Hepatocyte (in vitro differentiated cells): ENCODE measurements at regions not wholly inside any gene's neighbourhood (a gene's known extent, or its start where the extent isn't known, plus 50 kb on each side); places are given as distances from the start of the nearest gene placed in this dataset.
A peak's percentile ranks its signal among the peaks of the same experiment; 100 is the strongest.
"Not testable (repeated sequence)": the region's sequence is repeated elsewhere in the genome, so short reads cannot be mapped to it uniquely, and the experiment has no call there.

Experiments used
- DNase-seq: peaks from one replicate; pipeline ENCODE4 v3.0.0-alpha.2; 2016; ENCODE audit warnings: low spot score
- H2AFZ ChIP-seq: fragments of 200-600 bp; sonication (generic); 2 replicates; pipeline ENCODE4 v1.6.0; 2016; ENCODE audit warnings: antibody characterized with exemption, mild to moderate bottlenecking
- H3K27ac ChIP-seq: fragments of 200-600 bp; sonication (generic); 2 replicates; pipeline ENCODE4 v1.5.1; 2016; ENCODE audit warnings: mild to moderate bottlenecking
- H3K27me3 ChIP-seq: fragments of 200-600 bp; sonication (generic); 2 replicates; pipeline ENCODE4 v1.6.1; 2016
- H3K36me3 ChIP-seq: fragments of 200-600 bp; sonication (generic); replicated peaks from 2 replicates; pipeline ENCODE4 v1.5.1; 2016; ENCODE audit warnings: low read depth; ENCODE audit not compliant: insufficient read depth
- H3K4me1 ChIP-seq: fragments of 200-600 bp; sonication (generic); 2 replicates; pipeline ENCODE4 v1.5.1; 2016; ENCODE audit warnings: mild to moderate bottlenecking, moderate library complexity; ENCODE audit not compliant: insufficient read depth
- H3K4me2 ChIP-seq: fragments of 200-600 bp; sonication (generic); 2 replicates; pipeline ENCODE4 v1.6.0; 2016
- H3K4me3 ChIP-seq: fragments of 200-600 bp; sonication (generic); 2 replicates; pipeline ENCODE4 v1.5.1; 2016; ENCODE audit warnings: mild to moderate bottlenecking
- H3K79me2 ChIP-seq: fragments of 200-600 bp; sonication (generic); 2 replicates; pipeline ENCODE4 v1.6.0; 2017; ENCODE audit warnings: mild to moderate bottlenecking
- H3K9me2 ChIP-seq: fragments of 200-600 bp; sonication (generic); replicated peaks from 2 replicates; pipeline ENCODE4 v1.6.0; 2017; ENCODE audit warnings: mild to moderate bottlenecking; ENCODE audit not compliant: insufficient read depth
- H3K9me3 ChIP-seq: fragments of 200-600 bp; sonication (generic); 2 replicates; pipeline ENCODE4 v1.5.1; 2016; ENCODE audit warnings: low read depth, mild to moderate bottlenecking
- H4K20me1 ChIP-seq: fragments of 200-600 bp; sonication (generic); 2 replicates; pipeline ENCODE4 v1.6.0; 2016; ENCODE audit warnings: mild to moderate bottlenecking; ENCODE audit not compliant: insufficient read depth, poor library complexity, severe bottlenecking
- CTCF ChIP-seq: fragments of 200-600 bp; sonication (generic); IDR thresholded peaks from 2 replicates; pipeline ENCODE4 v1.5.1; 2016; ENCODE audit warnings: antibody characterized with exemption, mild to moderate bottlenecking; ENCODE audit not compliant: poor library complexity
- WGBS: methylation state at CpG from one replicate; pipeline ENCODE4 v1.1.6; 2016; ENCODE audit warnings: low lambda C conversion rate; ENCODE audit errors: missing lambda C conversion rate; 5-methylcytosine and 5-hydroxymethylcytosine counted together

- 22% methylated on average over 8 of the region's 8 CpGs for WGBS
- H3K9me3 ChIP-seq, H3K4me1 ChIP-seq, H3K79me2 ChIP-seq, H2AFZ ChIP-seq, H4K20me1 ChIP-seq, H3K4me3 ChIP-seq, H3K27ac ChIP-seq, H3K27me3 ChIP-seq, H3K36me3 ChIP-seq, H3K9me2 ChIP-seq: not testable (repeated sequence)
- H3K4me2 ChIP-seq: peak overlapping the region; percentile 56
- peak; percentile 78 for TF ChIP-seq CTCF
- DNase-seq: peak; percentile 83
These were observed 67.4 kb upstream of the GPR39 start for GRCh38 chr2:132349092-132349687.

GRCh38 chr2:132351668-132352067 is 64.9 kb upstream of the GPR39 start:
- not testable (repeated sequence) for H3K4me3 ChIP-seq, H3K27me3 ChIP-seq, H3K27ac ChIP-seq, H3K9me3 ChIP-seq, H3K9me2 ChIP-seq, H3K79me2 ChIP-seq, H4K20me1 ChIP-seq, H3K36me3 ChIP-seq, DNase-seq, H3K4me1 ChIP-seq
- 66% methylated on average over 4 of the region's 4 CpGs for WGBS
- Histone ChIP-seq H3K4me2 (peak overlapping the region; percentile 96), H2AFZ (peak overlapping the region; percentile 35)

- not testable (repeated sequence) for H3K79me2 ChIP-seq, H3K9me3 ChIP-seq, H3K4me3 ChIP-seq, H3K4me1 ChIP-seq, H3K36me3 ChIP-seq, H3K27ac ChIP-seq, H4K20me1 ChIP-seq, H3K9me2 ChIP-seq, H3K27me3 ChIP-seq
- H3K4me2 ChIP-seq: peak overlapping the region; percentile 96
- peak overlapping the region; percentile 35 for H2AFZ ChIP-seq
- DNase-seq: peak; percentile 88
- under 1% methylated on average over 43 of the region's 44 CpGs for WGBS
These were observed 64.1 kb upstream of the GPR39 start for GRCh38 chr2:132352481-132353001.

- WGBS: 1% methylated on average over 11 of the region's 32 CpGs
These were observed 63.2 kb upstream of the GPR39 start for GRCh38 chr2:132353380-132353779.

GRCh38 chr2:132360964-132361363 is 55.6 kb upstream of the GPR39 start:
- H3K36me3 ChIP-seq, H3K4me1 ChIP-seq, H3K9me3 ChIP-seq, H2AFZ ChIP-seq, H3K4me2 ChIP-seq, H3K27me3 ChIP-seq, H3K27ac ChIP-seq, H3K9me2 ChIP-seq, DNase-seq, H3K4me3 ChIP-seq, H3K79me2 ChIP-seq, H4K20me1 ChIP-seq: not testable (repeated sequence)
- WGBS: 89% methylated on average over 17 of the region's 19 CpGs

More at GRCh38 chr2:132353380-132353779, 63.2 kb upstream of the GPR39 start:
- H2AFZ ChIP-seq: peak overlapping the region; percentile 81
- H3K4me3 ChIP-seq: peak overlapping the region; percentile 58
- H3K4me2 ChIP-seq: peak overlapping the region; percentile 96
- not testable (repeated sequence) for H3K9me2 ChIP-seq, H3K9me3 ChIP-seq, H3K27me3 ChIP-seq, H4K20me1 ChIP-seq, H3K79me2 ChIP-seq, H3K4me1 ChIP-seq, H3K36me3 ChIP-seq
- DNase-seq: peak; percentile 73
- H3K27ac ChIP-seq: peak overlapping the region; percentile 51

- WGBS: 96% methylated on average over 8 of the region's 16 CpGs
- DNase-seq, H2AFZ ChIP-seq, H3K9me3 ChIP-seq, H4K20me1 ChIP-seq, H3K9me2 ChIP-seq, H3K4me3 ChIP-seq, H3K4me1 ChIP-seq, H3K4me2 ChIP-seq, H3K27me3 ChIP-seq, H3K79me2 ChIP-seq, H3K27ac ChIP-seq, H3K36me3 ChIP-seq: not testable (repeated sequence)
These were observed 55.1 kb upstream of the GPR39 start for GRCh38 chr2:132361498-132361897.

GRCh38 chr2:132363352-132363751 is 53.3 kb upstream of the GPR39 start:
- WGBS: 66% methylated on average over 2 of the region's 2 CpGs
- H2AFZ ChIP-seq, H3K4me3 ChIP-seq, H3K27me3 ChIP-seq, H3K4me2 ChIP-seq, H3K9me2 ChIP-seq, H3K9me3 ChIP-seq, H3K36me3 ChIP-seq, H3K4me1 ChIP-seq, DNase-seq, H4K20me1 ChIP-seq, H3K79me2 ChIP-seq, H3K27ac ChIP-seq: not testable (repeated sequence)

GRCh38 chr2:132365963-132366362 is 50.6 kb upstream of the GPR39 start:
- H3K9me3 ChIP-seq, H3K79me2 ChIP-seq, H3K4me3 ChIP-seq, H3K27me3 ChIP-seq, H3K9me2 ChIP-seq, H3K4me1 ChIP-seq, H2AFZ ChIP-seq, DNase-seq, H3K4me2 ChIP-seq, H3K27ac ChIP-seq, H4K20me1 ChIP-seq, H3K36me3 ChIP-seq: not testable (repeated sequence)
- WGBS: 48% methylated on average over 3 of the region's 3 CpGs
